ENCODE measurements at regions not wholly inside any gene's neighbourhood (a gene's known extent, or its start where the extent isn't known, plus 50 kb on each side); places are given as distances from the start of the nearest gene placed in this dataset.

DNA sequence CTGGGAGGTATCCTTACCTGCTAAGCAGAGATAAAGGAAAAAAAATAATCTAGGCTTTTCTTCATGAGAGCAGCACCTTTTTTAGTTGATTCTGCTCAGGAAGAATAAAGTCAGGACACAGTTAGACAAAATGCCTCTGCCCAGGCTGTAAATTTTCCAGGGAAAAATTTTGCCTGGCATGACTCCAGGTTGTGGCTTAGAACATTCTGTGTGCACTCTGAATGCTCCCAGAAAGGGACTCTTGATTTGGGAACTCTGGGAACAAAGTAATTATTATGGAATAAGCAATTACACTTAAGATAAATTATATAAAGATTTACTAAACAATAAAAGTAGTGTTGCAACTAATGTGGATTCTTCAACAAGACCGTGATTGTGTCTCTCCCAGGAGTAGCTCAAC is 826.2 kb upstream of the TENM3 start:
- TF ChIP-seq, protein P1, sequence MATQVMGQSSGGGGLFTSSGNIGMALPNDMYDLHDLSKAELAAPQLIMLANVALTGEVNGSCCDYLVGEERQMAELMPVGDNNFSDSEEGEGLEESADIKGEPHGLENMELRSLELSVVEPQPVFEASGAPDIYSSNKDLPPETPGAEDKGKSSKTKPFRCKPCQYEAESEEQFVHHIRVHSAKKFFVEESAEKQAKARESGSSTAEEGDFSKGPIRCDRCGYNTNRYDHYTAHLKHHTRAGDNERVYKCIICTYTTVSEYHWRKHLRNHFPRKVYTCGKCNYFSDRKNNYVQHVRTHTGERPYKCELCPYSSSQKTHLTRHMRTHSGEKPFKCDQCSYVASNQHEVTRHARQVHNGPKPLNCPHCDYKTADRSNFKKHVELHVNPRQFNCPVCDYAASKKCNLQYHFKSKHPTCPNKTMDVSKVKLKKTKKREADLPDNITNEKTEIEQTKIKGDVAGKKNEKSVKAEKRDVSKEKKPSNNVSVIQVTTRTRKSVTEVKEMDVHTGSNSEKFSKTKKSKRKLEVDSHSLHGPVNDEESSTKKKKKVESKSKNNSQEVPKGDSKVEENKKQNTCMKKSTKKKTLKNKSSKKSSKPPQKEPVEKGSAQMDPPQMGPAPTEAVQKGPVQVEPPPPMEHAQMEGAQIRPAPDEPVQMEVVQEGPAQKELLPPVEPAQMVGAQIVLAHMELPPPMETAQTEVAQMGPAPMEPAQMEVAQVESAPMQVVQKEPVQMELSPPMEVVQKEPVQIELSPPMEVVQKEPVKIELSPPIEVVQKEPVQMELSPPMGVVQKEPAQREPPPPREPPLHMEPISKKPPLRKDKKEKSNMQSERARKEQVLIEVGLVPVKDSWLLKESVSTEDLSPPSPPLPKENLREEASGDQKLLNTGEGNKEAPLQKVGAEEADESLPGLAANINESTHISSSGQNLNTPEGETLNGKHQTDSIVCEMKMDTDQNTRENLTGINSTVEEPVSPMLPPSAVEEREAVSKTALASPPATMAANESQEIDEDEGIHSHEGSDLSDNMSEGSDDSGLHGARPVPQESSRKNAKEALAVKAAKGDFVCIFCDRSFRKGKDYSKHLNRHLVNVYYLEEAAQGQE (IDR thresholded peaks at IDR 0.05; ENCODE audit: insufficient replicate concordance, low read depth): no peak
- TF ChIP-seq POLR2AphosphoS5 (IDR thresholded peaks at IDR 0.05; ENCODE audit: low read depth): no peak
- TF ChIP-seq SPI1 (IDR thresholded peaks at IDR 0.05; ENCODE audit: borderline replicate concordance, low read depth): no peak
- no peak for TF ChIP-seq GABPA (IDR thresholded peaks at IDR 0.05; ENCODE audit: low read depth)
- TF ChIP-seq, protein P2, sequence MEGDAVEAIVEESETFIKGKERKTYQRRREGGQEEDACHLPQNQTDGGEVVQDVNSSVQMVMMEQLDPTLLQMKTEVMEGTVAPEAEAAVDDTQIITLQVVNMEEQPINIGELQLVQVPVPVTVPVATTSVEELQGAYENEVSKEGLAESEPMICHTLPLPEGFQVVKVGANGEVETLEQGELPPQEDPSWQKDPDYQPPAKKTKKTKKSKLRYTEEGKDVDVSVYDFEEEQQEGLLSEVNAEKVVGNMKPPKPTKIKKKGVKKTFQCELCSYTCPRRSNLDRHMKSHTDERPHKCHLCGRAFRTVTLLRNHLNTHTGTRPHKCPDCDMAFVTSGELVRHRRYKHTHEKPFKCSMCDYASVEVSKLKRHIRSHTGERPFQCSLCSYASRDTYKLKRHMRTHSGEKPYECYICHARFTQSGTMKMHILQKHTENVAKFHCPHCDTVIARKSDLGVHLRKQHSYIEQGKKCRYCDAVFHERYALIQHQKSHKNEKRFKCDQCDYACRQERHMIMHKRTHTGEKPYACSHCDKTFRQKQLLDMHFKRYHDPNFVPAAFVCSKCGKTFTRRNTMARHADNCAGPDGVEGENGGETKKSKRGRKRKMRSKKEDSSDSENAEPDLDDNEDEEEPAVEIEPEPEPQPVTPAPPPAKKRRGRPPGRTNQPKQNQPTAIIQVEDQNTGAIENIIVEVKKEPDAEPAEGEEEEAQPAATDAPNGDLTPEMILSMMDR (IDR thresholded peaks at IDR 0.05; ENCODE audit: insufficient read depth, low read length): no peak
- Histone ChIP-seq H3K4me3 (replicated peaks; ENCODE audit: insufficient read depth, low read length) (no peak overlapping the region), H3K27me3 (ENCODE audit: insufficient read depth, poor library complexity, severe bottlenecking) (no peaks in the 10 kb centered on the region), H3K27ac (replicated peaks) (no peak overlapping the region)
- no peak for DNase-seq (ENCODE audit: low read depth in 1 of 2, low spot score in 1 of 2)

DNA sequence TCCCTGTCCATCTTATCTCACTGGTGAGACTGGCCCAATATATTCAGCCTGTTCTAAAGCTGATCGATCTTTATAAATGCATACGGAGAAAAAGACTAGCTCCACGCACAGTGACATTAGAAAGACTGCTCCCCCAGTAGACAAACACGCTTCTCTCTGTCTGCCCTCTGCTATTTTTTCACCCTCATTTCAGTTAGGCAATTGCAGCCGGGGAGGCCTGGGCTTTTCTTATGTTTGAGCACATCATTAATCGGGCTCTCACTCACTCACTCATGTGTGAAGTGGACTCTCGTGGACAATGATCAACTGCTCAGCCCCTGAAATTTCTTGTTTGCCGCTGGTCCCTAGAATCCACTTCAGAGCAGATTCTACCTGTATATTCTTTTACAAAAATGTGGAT is 824.7 kb upstream of the TENM3 start:
- Histone ChIP-seq H3K4me3 (replicated peaks; ENCODE audit: insufficient read depth, low read length) (no peak overlapping the region), H3K27ac (replicated peaks) (no peak overlapping the region), H3K27me3 (ENCODE audit: insufficient read depth, poor library complexity, severe bottlenecking) (no peaks in the 10 kb centered on the region)
- no peak for DNase-seq (ENCODE audit: low read depth in 1 of 2, low spot score in 1 of 2)
- no peak for TF ChIP-seq POLR2AphosphoS5 (IDR thresholded peaks at IDR 0.05; ENCODE audit: low read depth)
- TF ChIP-seq, protein P1 (IDR thresholded peaks at IDR 0.05; ENCODE audit: insufficient replicate concordance, low read depth): no peak
- no peak for TF ChIP-seq SPI1 (IDR thresholded peaks at IDR 0.05; ENCODE audit: borderline replicate concordance, low read depth)
- TF ChIP-seq, protein P2 (IDR thresholded peaks at IDR 0.05; ENCODE audit: insufficient read depth, low read length): no peak
- TF ChIP-seq GABPA (IDR thresholded peaks at IDR 0.05; ENCODE audit: low read depth): no peak

DNA sequence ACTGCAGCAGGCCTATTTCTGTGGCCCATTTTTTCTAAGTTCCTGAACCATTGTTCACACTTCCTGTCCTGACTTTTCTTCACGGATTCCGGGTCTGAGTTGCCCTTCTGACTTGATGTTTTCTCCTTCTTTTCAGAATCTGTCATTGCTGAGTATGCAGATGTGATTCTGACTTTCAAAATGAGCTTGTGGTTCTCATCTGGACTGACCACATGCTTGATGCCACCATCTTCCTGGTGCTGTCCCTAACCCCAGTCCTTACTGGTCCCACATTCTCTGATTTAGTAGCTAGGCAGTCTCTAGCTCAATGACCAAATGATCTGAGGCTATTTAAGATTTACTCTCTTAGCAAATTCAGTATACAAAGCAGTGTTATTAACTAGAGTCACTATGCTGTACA is 822.3 kb upstream of the TENM3 start:
- TF ChIP-seq, protein P2 (IDR thresholded peaks at IDR 0.05; ENCODE audit: insufficient read depth, low read length): no peak
- no peak for TF ChIP-seq SPI1 (IDR thresholded peaks at IDR 0.05; ENCODE audit: borderline replicate concordance, low read depth)
- TF ChIP-seq GABPA (IDR thresholded peaks at IDR 0.05; ENCODE audit: low read depth): no peak
- TF ChIP-seq, protein P1 (IDR thresholded peaks at IDR 0.05; ENCODE audit: insufficient replicate concordance, low read depth): no peak
- no peak for TF ChIP-seq POLR2AphosphoS5 (IDR thresholded peaks at IDR 0.05; ENCODE audit: low read depth)
- H3K4me3 ChIP-seq (replicated peaks; ENCODE audit: insufficient read depth, low read length): no peak overlapping the region
- no peak for DNase-seq (ENCODE audit: low read depth in 1 of 2, low spot score in 1 of 2)

More for the DNA sequence above, 822.3 kb upstream of the TENM3 start:
- Histone ChIP-seq H3K27me3 (ENCODE audit: insufficient read depth, poor library complexity, severe bottlenecking) (no peaks in the 10 kb centered on the region), H3K27ac (replicated peaks) (no peak overlapping the region)

Data from HL-60 (cell line).